Peyer's patch (tissue), 4 donors: ENCODE measurements at regions not wholly inside any gene's neighbourhood (a gene's known extent, or its start where the extent isn't known, plus 50 kb on each side); places are given as distances from the start of the nearest gene placed in this dataset.

Experiments
- DNase-seq, 3 donors: peaks; one replicate each; pipeline ENCODE4 v3.0.0-alpha.2; 2017 to 2019
- H3K27ac ChIP-seq, 4 donors: fragments of 200-600 bp; sonication (generic); one replicate each; pipeline ENCODE4 v1.5.1; 2016 to 2019
- H3K27me3 ChIP-seq, 2 donors: fragments of 200-600 bp; sonication (generic); one replicate each; pipeline ENCODE4 v1.5.1; 2019
- H3K36me3 ChIP-seq, 3 donors: fragments of 200-600 bp; sonication (generic); one replicate each; pipeline ENCODE4 v1.5.1; 2016 to 2019
- H3K4me1 ChIP-seq, 4 donors: fragments of 200-600 bp; sonication (generic); one replicate each; pipeline ENCODE4 v1.5.1; 2016 to 2019
- H3K4me3 ChIP-seq, 4 donors: fragments of 200-600 bp; sonication (generic); 1 replicate in 3 of 4; 2 replicates in 1 of 4; pipeline ENCODE4 v1.5.1; 2016 to 2019; ENCODE audit warnings: mild to moderate bottlenecking in 1 of 4
- H3K9me3 ChIP-seq, 4 donors: fragments of 200-600 bp; sonication (generic); one replicate each; pipeline ENCODE4 v1.5.1; 2016 to 2019; ENCODE audit warnings: mild to moderate bottlenecking in 1 of 4
- POLR2A ChIP-seq, 2 donors: fragments of 450-650 bp; IDR thresholded peaks; one replicate each; pipeline ENCODE4 v1.5.1; 2017; ENCODE audit warnings: antibody characterized with exemption in 2 of 2, mild to moderate bottlenecking in 2 of 2, moderate library complexity in 2 of 2
- TF ChIP-seq, protein P1 (sequence below), 6 experiments: fragments of 450-650 bp in 4 of 6; fragments of 200-600 bp in 2 of 6; sonication (generic) in 1 of 6; IDR thresholded peaks; one replicate each; pipeline ENCODE4 v1.5.1; 2017 to 2019; ENCODE audit warnings: antibody characterized with exemption in 6 of 6, mild to moderate bottlenecking in 3 of 6, moderate library complexity in 1 of 6

DNA sequence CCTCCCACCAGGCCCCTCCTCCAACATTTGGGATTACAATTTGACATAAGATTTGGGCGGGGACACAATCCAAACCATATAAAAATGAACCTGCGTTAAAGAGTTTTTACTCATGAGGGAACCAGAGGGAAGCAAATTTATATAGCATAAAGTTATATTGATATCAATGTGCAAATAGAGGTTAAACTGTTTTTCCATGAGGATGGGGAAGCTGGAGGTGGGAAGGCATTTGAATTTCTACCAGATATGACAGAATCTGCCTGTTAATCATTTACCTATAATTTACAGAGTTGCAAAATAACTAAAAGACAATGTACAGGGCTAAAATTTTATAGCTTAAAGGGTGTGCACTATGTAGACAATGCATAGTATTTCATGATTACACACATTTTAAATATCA is 322.0 kb upstream of the FKBP1C start:
- TF ChIP-seq, protein P1, sequence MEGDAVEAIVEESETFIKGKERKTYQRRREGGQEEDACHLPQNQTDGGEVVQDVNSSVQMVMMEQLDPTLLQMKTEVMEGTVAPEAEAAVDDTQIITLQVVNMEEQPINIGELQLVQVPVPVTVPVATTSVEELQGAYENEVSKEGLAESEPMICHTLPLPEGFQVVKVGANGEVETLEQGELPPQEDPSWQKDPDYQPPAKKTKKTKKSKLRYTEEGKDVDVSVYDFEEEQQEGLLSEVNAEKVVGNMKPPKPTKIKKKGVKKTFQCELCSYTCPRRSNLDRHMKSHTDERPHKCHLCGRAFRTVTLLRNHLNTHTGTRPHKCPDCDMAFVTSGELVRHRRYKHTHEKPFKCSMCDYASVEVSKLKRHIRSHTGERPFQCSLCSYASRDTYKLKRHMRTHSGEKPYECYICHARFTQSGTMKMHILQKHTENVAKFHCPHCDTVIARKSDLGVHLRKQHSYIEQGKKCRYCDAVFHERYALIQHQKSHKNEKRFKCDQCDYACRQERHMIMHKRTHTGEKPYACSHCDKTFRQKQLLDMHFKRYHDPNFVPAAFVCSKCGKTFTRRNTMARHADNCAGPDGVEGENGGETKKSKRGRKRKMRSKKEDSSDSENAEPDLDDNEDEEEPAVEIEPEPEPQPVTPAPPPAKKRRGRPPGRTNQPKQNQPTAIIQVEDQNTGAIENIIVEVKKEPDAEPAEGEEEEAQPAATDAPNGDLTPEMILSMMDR (IDR thresholded peaks at IDR 0.05): no peak
- H3K9me3 ChIP-seq: no peaks in the 10 kb centered on the region
- no peak overlapping the region for H3K27ac ChIP-seq
- no peaks in the 10 kb centered on the region for H3K4me1 ChIP-seq
- no peaks in the 10 kb centered on the region for H3K27me3 ChIP-seq
- no peak overlapping the region for H3K4me3 ChIP-seq
- no peaks in the 10 kb centered on the region for H3K36me3 ChIP-seq
- DNase-seq: no peak

DNA sequence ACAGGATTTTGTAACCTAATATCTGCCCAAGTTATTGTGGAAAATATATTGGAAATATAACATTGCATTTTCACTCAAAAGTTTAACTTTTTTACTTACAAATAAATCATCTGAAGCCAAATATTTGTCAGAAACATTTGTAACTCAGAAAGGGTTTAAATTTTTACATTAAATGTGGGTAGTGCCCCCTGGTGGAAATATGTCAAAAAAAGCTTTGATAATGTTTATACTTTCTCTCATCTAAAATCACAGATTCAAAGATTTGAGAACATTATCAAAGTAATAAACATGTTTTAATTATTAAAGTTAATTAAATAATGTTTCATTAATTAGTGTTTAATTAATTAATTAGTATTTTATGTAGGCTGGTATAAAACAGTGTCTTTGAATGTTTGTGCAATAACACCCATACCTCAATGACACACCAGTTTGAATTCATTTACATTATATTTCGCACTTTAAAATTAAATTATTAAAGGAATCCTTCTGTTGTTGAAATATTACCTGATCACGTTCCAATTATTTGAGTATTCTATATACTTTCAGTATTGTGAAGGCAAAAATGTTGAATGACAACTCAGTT is 320.1 kb upstream of the FKBP1C start:
- TF ChIP-seq, protein P1 (IDR thresholded peaks at IDR 0.05): peak in 1 of 6 experiments; percentile 15
- no peak for TF ChIP-seq POLR2A (IDR thresholded peaks at IDR 0.05)
- Histone ChIP-seq H3K4me1 (no peaks in the 10 kb centered on the region), H3K4me3 (no peak overlapping the region), H3K27ac (no peak overlapping the region), H3K27me3 (no peaks in the 10 kb centered on the region), H3K9me3 (no peaks in the 10 kb centered on the region), H3K36me3 (no peaks in the 10 kb centered on the region)
- DNase-seq: no peak

DNA sequence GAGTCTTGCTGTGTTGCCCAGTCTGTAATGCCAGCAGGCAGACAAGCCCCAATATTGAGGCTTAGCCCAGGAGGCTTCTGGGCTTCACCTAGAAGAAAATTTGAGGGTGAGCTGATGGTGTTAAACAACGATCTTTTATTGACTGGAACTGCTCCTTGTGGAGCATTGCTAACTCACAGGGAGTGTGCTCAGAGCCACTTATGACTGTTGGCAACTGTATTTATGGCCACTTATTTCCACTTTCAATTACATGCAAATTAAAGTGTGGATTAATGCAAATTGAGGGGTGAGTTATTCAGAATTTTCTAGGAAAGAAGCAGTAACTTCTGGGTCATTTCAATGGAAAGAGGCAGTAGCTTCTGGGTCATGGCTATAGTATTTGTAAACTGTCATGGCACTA is 317.2 kb upstream of the FKBP1C start:
- TF ChIP-seq POLR2A (IDR thresholded peaks at IDR 0.05): no peak
- TF ChIP-seq, protein P1 (IDR thresholded peaks at IDR 0.05): no peak
- Histone ChIP-seq H3K4me1 (no peaks in the 10 kb centered on the region), H3K9me3 (no peaks in the 10 kb centered on the region), H3K4me3 (no peak overlapping the region), H3K27me3 (no peaks in the 10 kb centered on the region), H3K27ac (no peak overlapping the region), H3K36me3 (no peaks in the 10 kb centered on the region)
- no peak for DNase-seq

DNA sequence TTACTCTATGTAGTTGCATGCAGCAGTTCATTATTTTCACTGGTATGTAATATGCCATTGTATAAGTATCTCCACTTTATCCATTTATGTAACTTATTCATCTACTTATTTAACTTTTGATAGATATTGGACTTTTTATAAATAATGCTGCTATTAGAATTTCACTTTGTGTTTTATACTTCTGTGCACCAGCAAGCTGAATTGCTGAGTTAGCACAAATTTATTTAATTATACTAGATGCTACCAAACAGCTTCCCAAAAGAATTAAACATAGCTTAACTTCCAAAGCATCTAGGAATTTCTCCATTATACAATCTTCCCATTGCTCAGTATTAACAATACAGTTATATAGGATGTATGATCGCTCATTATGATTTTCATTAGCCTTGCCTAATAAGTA is 308.0 kb upstream of the FKBP1C start:
- TF ChIP-seq, protein P1 (IDR thresholded peaks at IDR 0.05): no peak
- no peak for TF ChIP-seq POLR2A (IDR thresholded peaks at IDR 0.05)
- Histone ChIP-seq H3K9me3 (no peaks in the 10 kb centered on the region), H3K27me3 (no peaks in the 10 kb centered on the region), H3K4me3 (no peak overlapping the region), H3K36me3 (no peaks in the 10 kb centered on the region), H3K27ac (no peak overlapping the region), H3K4me1 (no peaks in the 10 kb centered on the region)
- no peak for DNase-seq

DNA sequence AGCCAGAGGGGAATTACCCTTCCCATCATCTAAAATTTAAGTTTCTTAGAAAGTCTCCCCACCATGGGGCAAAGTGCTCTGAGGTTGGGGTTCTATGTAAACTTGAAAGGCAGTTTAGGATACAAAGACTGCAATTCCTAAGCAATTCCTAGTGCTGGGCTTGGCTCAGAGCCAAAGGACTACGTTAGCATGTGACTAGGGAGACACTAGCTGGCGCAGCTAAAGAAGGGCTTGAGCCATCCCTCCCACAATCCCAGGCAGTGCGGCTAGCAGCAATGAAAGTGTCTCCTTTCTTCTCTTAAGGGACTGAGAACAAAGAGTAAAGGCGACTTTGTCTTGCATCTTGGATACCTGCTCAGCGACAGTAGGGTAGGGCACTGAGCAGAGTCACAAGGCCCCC is 306.6 kb upstream of the FKBP1C start:
- Histone ChIP-seq H3K9me3 (no peaks in the 10 kb centered on the region), H3K4me1 (no peaks in the 10 kb centered on the region), H3K4me3 (no peak overlapping the region), H3K27me3 (no peaks in the 10 kb centered on the region), H3K36me3 (no peaks in the 10 kb centered on the region), H3K27ac (no peak overlapping the region)
- DNase-seq: no peak
- TF ChIP-seq, protein P1 (IDR thresholded peaks at IDR 0.05): no peak
- TF ChIP-seq POLR2A (IDR thresholded peaks at IDR 0.05): no peak

DNA sequence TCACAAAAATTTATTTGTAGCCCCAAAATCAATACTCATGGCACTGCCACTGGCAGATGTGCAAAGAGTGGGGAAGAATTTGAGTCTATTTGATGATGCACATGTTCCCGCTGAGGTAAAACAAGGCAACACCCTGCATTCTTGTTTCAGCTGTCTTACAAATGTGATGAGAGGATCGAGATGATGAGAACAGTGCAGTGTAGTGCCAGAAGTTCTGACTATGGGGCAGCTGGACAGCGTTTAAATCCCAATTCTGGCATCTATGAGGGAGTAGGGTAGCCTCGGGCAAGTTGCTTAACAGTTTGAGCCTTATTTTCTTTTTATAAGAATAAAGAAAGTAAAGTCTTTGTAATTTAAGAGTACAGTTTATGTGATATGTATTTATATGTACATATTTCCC is 296.7 kb upstream of the FKBP1C start:
- Histone ChIP-seq H3K36me3 (no peaks in the 10 kb centered on the region), H3K27me3 (no peaks in the 10 kb centered on the region), H3K9me3 (no peaks in the 10 kb centered on the region), H3K27ac (no peak overlapping the region), H3K4me1 (no peaks in the 10 kb centered on the region), H3K4me3 (no peak overlapping the region)
- TF ChIP-seq POLR2A (IDR thresholded peaks at IDR 0.05): no peak
- TF ChIP-seq, protein P1 (IDR thresholded peaks at IDR 0.05): no peak
- no peak for DNase-seq
